GM18499 (cell line): ENCODE measurements at regions not wholly inside any gene's neighbourhood (a gene's known extent, or its start where the extent isn't known, plus 50 kb on each side); places are given as distances from the start of the nearest gene placed in this dataset.
"Not testable (repeated sequence)": the region's sequence is repeated elsewhere in the genome, so short reads cannot be mapped to it uniquely, and the experiment has no call there.

Experiments
- ATAC-seq: cut with Tn5 transposase; IDR thresholded peaks from one replicate; pipeline ENCODE4 v1.9.1; 2021; ENCODE audit warnings: moderate number of reproducible peaks; ENCODE audit not compliant: insufficient read depth, unreplicated experiment

DNA sequence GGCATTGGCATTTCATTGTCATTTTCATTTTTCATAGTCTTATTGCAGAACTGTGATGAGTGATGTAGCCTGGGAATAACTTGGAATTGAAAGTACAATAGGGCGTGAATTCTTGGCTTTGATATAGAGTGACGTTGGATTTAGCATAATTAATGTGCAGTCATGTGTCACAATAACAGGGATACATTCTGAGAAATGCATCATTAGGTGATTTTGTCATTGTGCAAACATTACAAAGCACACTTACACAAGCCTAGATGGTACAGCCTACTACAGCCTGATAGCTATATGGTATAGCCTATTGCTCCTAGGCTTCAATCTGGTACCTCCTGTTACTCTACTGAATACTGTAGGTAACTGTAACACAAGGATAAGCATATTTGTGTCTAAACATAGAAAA, 300.8 kb downstream of the DTHD1 start:
- ATAC-seq, result no peak

DNA sequence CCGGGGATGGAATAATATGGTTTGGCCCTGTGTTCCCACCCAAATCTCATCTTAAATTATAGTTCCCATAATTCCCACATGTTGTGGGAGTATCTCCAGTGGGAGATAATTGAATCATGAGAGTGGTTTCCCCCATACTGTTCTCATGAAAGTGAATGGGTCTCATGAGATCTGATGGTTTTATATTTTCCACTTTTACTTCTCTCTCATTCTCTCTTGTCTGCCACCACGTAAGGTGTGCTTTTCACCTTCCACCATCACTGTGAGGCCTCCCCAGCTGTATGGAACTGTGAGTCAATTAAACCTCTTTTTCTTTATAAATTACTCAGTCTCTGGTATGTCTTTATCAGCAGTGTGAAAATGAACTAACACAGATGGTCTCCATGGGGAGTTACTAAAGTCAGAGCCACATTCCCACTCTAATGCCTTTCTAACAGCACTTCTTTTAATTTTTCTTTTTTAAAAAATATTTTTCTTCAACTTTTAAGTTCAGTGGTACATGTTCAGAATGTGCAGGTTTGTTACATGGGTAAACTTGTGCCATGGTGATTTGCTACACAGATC, 306.6 kb downstream of the DTHD1 start:
- ATAC-seq, result no peak

DNA sequence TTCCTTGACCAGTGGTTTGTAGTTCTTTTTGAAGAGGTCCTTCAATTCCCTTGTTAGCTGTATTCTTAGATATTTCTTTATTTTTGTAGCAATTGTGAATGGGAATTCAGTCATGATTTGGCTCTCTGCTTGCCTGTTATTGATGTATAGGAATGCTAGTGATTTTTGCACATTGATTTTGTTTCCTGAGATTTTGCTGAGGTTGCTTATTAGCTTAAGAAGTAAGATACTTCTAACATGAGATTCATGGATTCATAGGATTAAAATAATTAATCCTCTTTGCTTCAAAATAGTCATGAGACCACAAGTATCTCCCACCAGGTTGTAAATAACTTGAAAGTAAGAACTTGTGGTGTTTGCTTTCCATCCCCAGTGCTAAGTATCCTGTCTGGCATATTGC, 308.9 kb downstream of the DTHD1 start:
- ATAC-seq, result no peak

DNA sequence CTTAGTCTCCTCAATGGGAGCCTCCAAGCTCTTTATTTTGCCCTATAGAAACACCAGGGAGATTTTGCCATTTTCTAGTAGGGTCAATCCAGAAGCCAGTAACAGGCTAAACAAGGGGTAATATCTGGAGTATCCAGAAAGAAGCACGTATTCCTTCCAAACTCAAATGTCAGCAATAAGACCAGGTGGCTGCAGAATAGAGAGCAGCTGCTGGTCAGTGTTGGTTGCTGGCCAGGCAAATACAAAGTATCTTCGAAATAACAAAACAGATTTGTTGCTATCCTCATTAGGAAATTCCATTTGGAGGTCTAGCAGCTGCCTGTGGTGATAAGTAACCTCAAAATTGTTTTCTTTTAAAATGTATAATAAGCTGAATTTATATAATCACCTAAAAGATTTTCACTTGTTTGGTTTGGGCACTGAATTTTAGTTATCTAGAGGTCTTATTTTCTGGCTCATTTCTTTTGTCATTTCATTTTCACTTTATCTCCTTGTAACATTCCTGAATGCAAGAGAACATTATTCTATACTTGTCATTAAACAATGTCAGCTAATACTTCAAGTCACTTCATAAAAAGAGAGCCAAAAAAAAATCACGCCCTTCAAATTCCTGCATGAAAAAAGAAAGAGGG, 320.6 kb downstream of the DTHD1 start:
- ATAC-seq, result no peak

DNA sequence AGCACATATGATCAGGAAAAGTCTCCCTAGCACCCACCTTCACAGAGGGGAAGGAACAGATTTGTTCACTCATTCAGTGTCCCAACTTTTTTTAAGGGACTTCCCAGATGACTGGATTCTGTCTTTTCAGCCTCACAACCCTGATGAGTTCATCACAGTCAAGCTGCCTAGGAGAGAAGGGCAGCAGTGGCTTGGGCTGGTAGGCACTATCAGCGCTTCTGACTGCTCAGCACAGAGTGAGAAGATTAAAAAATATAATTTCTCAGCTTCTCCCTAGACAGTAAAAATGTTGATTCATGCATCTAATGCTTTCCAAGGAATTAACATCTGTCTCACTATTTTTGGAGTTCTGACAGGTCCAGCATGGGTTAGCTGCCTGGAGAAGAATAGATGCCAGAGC, 328.2 kb downstream of the DTHD1 start:
- ATAC-seq, result no peak

DNA sequence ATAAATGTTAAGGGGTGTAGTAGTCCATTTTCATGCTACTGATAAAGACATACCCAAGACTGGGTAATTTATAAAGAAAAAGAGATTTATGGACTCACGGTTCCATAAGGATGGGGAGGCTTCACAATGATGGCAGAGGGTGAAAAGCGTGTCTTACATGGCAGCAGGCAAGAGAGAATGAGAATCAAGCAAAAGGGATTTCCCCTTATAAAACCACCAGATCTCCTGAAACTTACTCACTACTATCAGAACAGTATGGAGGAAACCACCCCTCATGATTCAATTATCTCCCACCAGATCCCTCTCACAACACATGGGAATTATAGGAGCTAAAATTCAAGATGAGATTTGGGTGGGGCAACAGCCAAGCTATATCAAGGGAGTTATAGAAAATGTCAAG, 329.2 kb downstream of the DTHD1 start:
- no peak for ATAC-seq

DNA sequence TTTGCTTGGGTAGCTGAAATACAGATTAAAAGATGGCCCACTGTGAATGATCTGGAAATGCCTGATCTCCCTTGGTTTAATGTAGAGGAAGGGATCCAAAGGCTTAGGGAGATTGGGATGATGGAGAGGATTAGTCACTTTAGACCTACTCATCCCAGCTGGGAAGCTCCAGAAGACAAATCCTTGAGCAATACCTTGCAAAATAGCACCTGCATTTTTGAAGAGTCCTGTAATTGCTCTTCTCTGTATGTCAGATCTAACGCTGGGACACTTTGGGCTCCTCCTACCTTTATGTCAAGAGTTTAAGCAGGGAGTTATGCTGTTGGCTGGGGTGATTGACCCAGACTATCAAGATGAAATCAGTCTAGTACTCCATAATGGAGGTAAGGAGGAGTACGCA, 331.7 kb downstream of the DTHD1 start:
- ATAC-seq, result not testable (repeated sequence)

DNA sequence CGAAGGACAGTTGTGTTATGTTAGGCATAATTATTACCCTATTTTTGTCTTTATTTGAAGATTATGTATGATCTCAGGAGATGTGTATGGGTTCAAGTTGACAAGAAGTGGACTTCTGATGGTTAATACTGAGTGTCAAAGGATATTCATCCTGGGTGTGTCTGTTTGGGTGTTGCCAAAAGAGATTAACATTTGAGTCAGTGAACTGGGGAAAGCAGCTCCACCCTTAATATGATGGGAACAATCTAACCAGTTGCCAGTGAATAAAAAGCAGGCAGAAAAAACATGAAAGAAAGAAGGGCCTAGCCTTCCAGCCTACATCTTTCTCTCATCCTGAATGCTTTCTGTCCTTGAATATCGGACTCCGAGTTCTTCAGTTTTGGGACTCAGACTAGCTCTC, 332.6 kb downstream of the DTHD1 start:
- no peak for ATAC-seq

DNA sequence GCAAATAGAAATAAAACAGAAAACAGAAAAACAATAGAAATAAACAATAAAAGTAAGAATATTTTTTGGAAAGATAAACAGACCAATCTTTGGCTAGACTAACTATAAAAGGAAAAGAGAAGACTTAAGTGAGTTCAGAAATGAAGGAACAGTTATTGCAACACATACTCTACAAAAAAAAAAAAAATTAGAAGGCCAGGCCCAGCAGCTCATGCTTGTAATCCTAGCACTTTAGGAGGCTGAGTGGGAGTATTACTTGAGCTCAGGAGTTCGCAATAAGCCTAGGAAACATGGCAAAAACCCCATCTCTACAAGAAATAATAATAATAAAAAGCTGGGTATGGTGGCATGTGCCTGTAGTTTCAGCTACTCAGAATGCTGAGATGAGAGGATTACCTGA, 336.7 kb downstream of the DTHD1 start:
- ATAC-seq, result no peak

DNA sequence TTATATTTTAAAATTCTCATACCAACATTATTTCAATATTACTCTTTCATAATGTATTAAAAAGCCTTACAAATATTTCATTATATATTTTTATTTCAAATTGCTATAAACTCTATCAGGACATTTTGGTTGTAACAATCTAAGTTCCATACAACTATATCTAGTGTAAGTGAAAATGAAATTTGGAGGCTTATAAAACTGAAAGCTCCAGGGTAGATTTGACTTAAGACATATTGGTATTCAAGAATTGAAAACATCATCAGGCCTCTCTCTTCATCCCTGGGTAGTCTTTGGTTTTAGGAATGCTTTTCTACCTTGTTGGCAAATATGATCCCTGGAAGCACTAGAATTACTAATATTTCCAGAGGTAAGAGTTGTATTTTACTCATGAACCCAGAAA, 342.6 kb downstream of the DTHD1 start:
- ATAC-seq, result no peak

DNA sequence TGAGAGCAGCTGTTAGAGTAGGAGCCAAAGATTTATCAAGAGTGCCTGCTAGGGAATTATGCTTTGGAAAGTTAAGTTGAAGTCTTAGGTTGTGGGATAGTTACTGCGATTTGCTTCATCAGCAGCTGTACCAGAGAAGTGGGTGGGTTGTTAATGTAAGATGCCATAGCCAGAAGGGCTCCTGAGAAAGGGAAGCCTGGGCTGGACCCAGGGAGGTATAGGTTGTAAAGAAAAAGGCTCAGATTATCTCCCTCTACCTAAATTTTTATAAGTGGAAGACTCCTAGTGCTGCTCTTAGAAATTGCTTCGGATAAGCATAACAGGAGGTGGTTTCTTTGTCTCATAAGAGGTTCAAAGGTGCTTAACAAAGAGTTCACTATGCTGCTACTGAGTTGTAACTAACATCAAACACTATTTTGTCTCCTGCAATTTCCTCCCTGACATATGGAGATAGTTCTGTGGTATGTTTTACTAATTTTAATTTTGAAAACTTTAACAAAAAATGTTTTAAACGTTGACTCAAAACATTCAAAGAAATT, 356.9 kb downstream of the DTHD1 start:
- ATAC-seq, result no peak

DNA sequence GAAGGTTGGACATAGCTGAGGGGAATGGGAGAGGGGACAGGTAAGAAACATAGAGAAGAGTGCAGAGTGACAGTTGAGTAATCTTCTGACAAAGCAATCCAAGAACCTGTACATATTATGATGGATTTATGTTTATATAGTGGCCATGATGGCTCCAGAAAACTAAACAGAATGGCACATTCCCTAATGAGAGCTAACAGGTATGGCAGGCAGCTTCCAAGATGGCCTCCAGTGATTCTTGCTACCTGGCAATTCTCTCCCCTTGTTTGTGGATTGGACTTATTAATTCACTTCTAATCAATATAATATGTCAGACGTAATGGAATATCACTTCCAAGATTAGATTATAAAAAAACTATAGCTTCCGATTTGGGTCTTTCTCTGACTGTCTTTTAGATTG, 359.5 kb downstream of the DTHD1 start:
- no peak for ATAC-seq

DNA sequence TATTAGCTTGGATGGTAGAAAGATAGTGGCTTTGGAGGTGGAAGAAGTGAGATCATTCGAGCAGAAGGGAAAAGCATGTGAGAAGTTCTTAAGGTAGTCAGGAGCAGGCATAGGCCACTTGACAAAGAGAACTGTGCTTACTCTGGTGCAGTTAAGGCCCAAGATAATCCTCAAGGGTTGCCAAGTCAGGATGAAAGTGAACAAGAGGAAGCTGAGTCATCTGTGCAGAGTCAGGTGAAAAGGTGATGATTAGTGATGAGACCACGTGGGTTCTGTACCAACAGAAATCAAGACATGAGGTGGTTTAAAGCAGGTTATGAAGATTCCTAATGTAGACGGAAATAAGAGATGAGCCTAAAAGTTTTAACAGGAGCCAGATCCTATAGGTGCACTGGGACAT, 369.8 kb downstream of the DTHD1 start:
- peak; percentile 98 for ATAC-seq

DNA sequence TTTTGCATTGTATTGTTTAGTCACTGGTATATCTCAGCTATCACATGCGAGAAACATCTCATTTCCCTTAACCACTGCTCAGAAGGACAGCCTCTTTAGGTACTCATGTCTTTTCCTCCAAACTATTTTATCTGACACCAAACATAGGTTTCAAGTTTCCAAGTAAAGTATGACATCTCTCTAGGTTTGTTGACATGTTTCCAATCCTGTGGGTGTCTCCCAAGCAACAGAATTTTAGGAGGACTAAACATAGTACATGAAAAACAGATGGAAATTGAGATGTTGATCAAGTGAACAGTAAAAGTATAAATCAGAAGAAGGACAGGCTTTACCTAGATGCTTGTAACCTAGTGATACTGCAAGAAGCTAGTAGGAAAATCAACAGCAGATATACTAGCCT, 371.4 kb downstream of the DTHD1 start:
- ATAC-seq, result no peak

DNA sequence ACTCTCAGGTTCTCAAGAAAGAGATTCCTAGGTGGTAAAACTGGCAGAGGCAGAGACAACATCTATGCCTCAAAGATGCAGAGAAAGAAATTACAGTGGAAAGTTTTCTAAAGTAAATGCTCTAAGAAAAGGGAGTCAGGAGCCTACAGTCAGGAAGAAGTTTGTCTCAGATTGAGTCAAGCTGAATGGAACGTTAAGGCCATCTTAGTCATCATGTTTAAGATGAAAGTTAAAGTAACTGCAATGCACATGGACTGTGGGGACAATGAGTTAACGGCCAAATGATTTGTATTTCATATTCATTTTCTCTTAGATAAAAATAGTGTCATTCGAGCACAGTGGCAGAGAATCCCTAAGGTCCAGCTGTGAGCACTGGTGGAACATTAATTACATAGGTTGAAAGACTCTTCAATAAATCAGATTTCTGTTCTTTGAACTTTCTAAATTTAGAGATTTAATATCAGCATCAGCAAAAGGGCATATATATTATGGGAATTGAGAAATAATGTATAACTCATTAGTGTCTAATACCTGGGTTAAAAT, 384.6 kb downstream of the DTHD1 start:
- no peak for ATAC-seq

DNA sequence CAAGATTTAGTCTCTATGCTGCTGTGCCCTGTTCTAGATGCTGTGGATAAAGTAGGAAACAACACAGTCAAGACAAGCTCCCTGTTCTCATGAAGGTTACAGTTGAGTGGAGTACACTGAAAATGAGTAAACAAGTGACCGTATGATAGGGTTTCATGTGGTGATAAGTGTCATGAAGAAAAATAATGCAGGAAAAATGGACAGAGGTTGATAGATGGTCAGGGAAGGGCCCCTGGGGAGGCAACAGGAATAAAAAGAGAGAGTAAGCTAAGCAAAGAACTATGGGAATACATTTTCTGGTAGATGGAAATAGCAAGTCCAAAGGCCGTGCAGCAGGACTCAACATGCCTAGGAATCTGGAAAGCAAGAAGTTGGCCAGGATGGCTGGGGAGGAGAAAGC, 394.0 kb downstream of the DTHD1 start:
- ATAC-seq, result no peak

DNA sequence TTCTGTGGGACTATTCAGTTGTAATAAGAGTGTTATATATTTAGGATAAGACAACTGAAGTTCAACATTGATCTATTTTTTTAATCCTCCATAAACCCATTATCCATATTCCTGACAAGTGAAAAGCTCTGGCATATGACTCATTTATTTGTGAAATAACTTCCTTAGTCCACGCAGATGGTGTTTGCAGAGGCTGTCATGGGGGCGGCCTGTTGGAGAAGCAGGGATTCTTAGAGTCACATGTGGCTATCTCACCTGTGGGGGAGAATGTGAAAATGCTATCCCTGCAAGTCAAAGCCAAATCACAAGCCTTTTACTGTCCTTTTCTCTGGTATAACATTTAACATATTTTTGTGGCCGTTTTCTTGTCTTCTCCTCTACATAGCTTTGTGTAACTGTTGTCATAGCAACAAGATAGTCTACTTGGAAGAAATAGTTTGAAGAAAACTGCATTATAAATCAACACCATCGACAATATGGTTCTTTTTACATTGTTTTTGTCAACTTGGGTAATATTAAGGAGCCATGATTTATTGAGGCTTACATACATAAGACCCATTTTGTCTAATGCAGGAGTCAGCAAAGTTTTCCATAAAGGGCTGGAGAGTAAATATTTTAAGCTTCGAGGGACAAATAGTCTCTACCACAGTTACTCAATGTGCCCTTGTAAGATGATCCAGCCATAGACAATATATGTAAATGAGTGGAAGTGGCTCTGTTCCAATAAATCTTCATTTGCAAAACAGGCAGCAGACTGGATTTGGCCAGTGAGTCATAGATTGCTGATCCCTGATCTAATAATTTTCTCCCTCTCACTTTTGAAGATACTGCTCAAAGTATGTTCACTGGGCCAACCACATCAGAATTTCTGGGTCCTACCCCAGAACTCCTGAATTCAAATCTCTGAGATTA, 395.0 kb downstream of the DTHD1 start:
- ATAC-seq, result no peak

DNA sequence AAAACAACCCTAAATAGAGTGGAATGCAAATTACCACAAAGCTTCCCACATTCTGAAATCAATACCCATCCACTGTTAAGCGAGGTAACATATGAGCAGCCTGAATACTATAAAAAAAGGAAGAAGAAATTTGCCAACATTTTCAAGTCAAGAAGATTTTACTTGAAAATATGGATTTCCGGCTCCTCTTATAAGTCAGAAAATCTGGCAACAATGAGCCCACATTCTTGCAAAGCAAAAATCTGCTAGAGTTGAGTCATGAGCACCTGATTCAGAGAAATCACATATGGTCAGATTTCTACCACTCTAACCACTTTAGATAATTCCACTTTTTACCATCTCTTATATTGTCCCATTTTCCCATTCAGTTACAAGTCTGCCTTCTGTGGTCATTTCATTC, 395.7 kb downstream of the DTHD1 start:
- ATAC-seq, result no peak

DNA sequence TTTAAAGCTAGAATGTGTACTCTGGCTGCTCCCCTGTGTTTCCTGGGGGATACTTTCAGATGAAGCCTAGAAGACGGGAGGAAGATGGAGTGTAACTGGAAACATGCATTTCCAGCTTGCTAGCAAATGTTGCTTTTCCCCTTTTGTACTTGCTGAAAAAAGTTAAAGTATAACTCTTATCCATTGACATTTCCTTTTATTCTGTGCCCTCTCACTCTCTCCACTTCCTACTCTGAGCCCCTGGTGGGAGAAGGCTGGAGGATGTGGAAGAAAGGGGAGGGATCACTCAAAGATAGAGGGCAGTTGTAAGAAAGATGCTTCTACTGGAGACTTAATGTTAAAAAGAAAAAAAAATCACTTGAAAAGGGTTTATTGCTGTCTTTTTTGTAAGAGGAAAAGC, 396.5 kb downstream of the DTHD1 start:
- no peak for ATAC-seq

DNA sequence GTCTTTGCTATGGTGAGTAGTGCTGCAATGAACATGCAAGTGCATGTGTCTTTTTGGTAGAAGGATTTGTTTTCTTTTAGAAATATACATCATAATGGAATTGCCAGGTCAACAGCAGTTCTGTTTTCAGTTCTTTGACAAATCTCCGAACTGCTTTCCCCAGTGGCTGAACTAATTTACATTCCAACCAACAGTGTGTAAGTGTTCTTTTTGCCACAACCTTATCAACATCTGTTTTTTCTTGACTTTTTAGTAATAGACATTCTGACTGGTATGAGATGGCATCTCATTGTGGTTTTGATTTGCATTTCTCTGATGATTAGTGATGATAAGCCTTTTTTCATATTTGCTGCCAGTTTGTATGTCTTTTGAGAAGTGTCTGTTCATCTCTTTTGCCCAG, 406.3 kb downstream of the DTHD1 start:
- ATAC-seq, result no peak

DNA sequence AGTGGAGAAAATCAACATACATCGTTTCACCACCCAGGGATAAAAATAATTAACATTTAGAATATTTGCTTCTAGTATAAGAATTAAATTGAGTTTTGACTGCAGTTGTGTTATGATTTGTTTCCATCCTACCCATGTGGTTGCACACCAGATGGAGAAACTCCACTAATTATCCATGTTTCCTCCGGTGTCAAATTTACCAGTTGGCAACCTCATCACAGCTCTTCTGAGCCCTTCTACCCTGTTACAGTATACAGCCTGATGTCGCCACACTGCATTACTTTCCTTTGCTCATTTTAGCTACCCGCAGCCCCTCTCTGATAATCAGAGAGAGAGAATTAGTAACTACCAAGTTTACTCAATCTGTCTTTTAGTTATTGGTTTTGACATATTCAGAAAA, 411.2 kb downstream of the DTHD1 start:
- ATAC-seq, result no peak
